IMR-90 (cell line): ENCODE measurements at regions not wholly inside any gene's neighbourhood (a gene's known extent, or its start where the extent isn't known, plus 50 kb on each side); places are given as distances from the start of the nearest gene placed in this dataset.

ENCODE experiments used
- BHLHE40 ChIP-seq: fragments of 150-350 bp; IDR thresholded peaks from 2 replicates; pipeline ENCODE4 v1.6.1; 2016; ENCODE audit warnings: mild to moderate bottlenecking, low read depth, low read length
- CEBPB ChIP-seq: IDR thresholded peaks from 2 replicates; pipeline ENCODE4 v1.6.1; 2012; ENCODE audit warnings: low read depth, low read length, improper control_type of control experiment
- CHD1 ChIP-seq: IDR thresholded peaks from 2 replicates; pipeline ENCODE4 v1.6.1; 2012; ENCODE audit warnings: low read depth, low read length, improper control_type of control experiment
- ELK1 ChIP-seq: fragments of 150-350 bp; IDR thresholded peaks from 2 replicates; pipeline ENCODE4 v1.6.1; 2016; ENCODE audit warnings: low read depth, mild to moderate bottlenecking, low read length, moderate library complexity, borderline replicate concordance
- MAFK ChIP-seq: IDR thresholded peaks from 2 replicates; pipeline ENCODE4 v1.6.1; 2012; ENCODE audit warnings: low read depth, low read length, improper control_type of control experiment
- MAZ ChIP-seq: IDR thresholded peaks from 2 replicates; pipeline ENCODE4 v1.6.1; 2012; ENCODE audit warnings: low read depth, mild to moderate bottlenecking, low read length, improper control_type of control experiment, moderate library complexity, borderline replicate concordance
- MXI1 ChIP-seq: IDR thresholded peaks from 2 replicates; pipeline ENCODE4 v1.6.1; 2012; ENCODE audit warnings: low read depth, mild to moderate bottlenecking, low read length, moderate library complexity, borderline replicate concordance
- POLR2A ChIP-seq: IDR thresholded peaks from 2 replicates; pipeline ENCODE4 v1.6.1; 2012; ENCODE audit warnings: mild to moderate bottlenecking, low read depth, low read length
- RAD21 ChIP-seq: IDR thresholded peaks from 2 replicates; pipeline ENCODE4 v1.6.1; 2012; ENCODE audit warnings: low read length, improper control_type of control experiment
- RCOR1 ChIP-seq: IDR thresholded peaks from 2 replicates; pipeline ENCODE4 v1.6.1; 2012; ENCODE audit warnings: mild to moderate bottlenecking, low read length, improper control_type of control experiment; ENCODE audit not compliant: insufficient replicate concordance
- RFX5 ChIP-seq: IDR thresholded peaks from 2 replicates; pipeline ENCODE4 v1.8.0; 2012; ENCODE audit warnings: low read depth, mild to moderate bottlenecking, low read length, moderate library complexity
- SMC3 ChIP-seq: fragments of 150-350 bp; IDR thresholded peaks from 2 replicates; pipeline ENCODE4 v1.6.1; 2016; ENCODE audit warnings: low read depth, mild to moderate bottlenecking, antibody characterized with exemption, low read length, moderate library complexity
- USF2 ChIP-seq: fragments of 150-350 bp; IDR thresholded peaks from 2 replicates; pipeline ENCODE4 v1.6.1; 2017; ENCODE audit warnings: mild to moderate bottlenecking, antibody characterized with exemption, low read length, low read depth
- TF ChIP-seq, protein P1 (sequence below): conservative IDR thresholded peaks from 2 replicates; pipeline ENCODE4 v1.5.1; 2012; ENCODE audit warnings: mild to moderate bottlenecking, low read depth, low read length, improper control_type of control experiment

- TF ChIP-seq SMC3 (no peak), MAFK (no peak), CHD1 (no peak), POLR2A (no peak), RFX5 (no peak), RCOR1 (no peak), BHLHE40 (no peak), MXI1 (no peak), ELK1 (no peak), MAZ (no peak), RAD21 (no peak), CEBPB (no peak), USF2 (no peak)
- TF ChIP-seq, protein P1, sequence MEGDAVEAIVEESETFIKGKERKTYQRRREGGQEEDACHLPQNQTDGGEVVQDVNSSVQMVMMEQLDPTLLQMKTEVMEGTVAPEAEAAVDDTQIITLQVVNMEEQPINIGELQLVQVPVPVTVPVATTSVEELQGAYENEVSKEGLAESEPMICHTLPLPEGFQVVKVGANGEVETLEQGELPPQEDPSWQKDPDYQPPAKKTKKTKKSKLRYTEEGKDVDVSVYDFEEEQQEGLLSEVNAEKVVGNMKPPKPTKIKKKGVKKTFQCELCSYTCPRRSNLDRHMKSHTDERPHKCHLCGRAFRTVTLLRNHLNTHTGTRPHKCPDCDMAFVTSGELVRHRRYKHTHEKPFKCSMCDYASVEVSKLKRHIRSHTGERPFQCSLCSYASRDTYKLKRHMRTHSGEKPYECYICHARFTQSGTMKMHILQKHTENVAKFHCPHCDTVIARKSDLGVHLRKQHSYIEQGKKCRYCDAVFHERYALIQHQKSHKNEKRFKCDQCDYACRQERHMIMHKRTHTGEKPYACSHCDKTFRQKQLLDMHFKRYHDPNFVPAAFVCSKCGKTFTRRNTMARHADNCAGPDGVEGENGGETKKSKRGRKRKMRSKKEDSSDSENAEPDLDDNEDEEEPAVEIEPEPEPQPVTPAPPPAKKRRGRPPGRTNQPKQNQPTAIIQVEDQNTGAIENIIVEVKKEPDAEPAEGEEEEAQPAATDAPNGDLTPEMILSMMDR, result no peak
Measured at GRCh38 chr9:32875242-32875641, 91.9 kb downstream of the TMEM215 start.
